SK-N-SH (cell line): ENCODE measurements at regions not wholly inside any gene's neighbourhood (a gene's known extent, or its start where the extent isn't known, plus 50 kb on each side); places are given as distances from the start of the nearest gene placed in this dataset.

Experiments used
- CTCF ChIA-PET: fragments of 300-600, 350-600 bp; formaldehyde crosslinking; extraction: SDS; loops from one replicate; lab custom pipeline; 2021; lab: Yijun Ruan, JAX
- POLR2A ChIA-PET: fragments of 350-600 bp; sonication (Branson Sonifier 250); formaldehyde crosslinking; extraction: SDS; loops from one replicate; lab custom pipeline; 2020; ENCODE audit warnings: antibody characterized with exemption, inconsistent platforms; lab: Yijun Ruan, JAX
- DNase-seq: peaks from one replicate; pipeline ENCODE4 v3.0.0; 2012
- H2AFZ ChIP-seq: fragments of 200-600 bp; sonication (generic); 2 replicates; pipeline ENCODE4 v1.8.1; 2016; ENCODE audit warnings: antibody characterized with exemption, mild to moderate bottlenecking, low read depth
- H3F3A ChIP-seq: fragments of 200-600 bp; sonication (generic); replicated peaks from 2 replicates; pipeline ENCODE3; 2016; ENCODE audit warnings: antibody characterized with exemption, mild to moderate bottlenecking; ENCODE audit not compliant: insufficient read depth
- H3K27ac ChIP-seq, 2 experiments: fragments of 200-500 bp in 1 of 2; fragments of 200-600 bp in 1 of 2; sonication (Bioruptor generic) in 1 of 2; sonication (generic), shearing (Covaris generic) in 1 of 2; 2 replicates each; pipeline versions ENCODE4 v1.5.1 to v1.6.1; 2014 to 2016; ENCODE audit warnings: low read depth in 2 of 2, inconsistent platforms in 1 of 2, low read length in 1 of 2, mild to moderate bottlenecking in 1 of 2, mixed read lengths in 1 of 2
- H3K27me3 ChIP-seq: fragments of 200-600 bp; sonication (generic), shearing (Covaris generic); 2 replicates; pipeline ENCODE4 v1.6.1; 2016; ENCODE audit warnings: mixed run types; ENCODE audit not compliant: insufficient read depth
- H3K36me3 ChIP-seq, 2 experiments: fragments of 200-500 bp in 1 of 2; fragments of 200-600 bp in 1 of 2; sonication (Bioruptor generic) in 1 of 2; sonication (generic) in 1 of 2; replicated peaks in 1 of 2; 2 replicates each; pipeline versions ENCODE3 to v1.5.1; 2014 to 2016; ENCODE audit warnings: low read length in 1 of 2, mild to moderate bottlenecking in 1 of 2; ENCODE audit not compliant: insufficient read depth in 2 of 2, control insufficient read depth in 1 of 2
- H3K4me1 ChIP-seq, 2 experiments: fragments of 200-500 bp in 1 of 2; fragments of 200-600 bp in 1 of 2; sonication (Bioruptor generic) in 1 of 2; sonication (generic), shearing (Covaris generic) in 1 of 2; 2 replicates each; pipeline versions ENCODE4 v1.5.1 to v1.6.1; 2014 to 2016; ENCODE audit warnings: low read depth in 1 of 2, low read length in 1 of 2, mixed run types in 1 of 2; ENCODE audit not compliant: insufficient read depth in 2 of 2, control insufficient read depth in 1 of 2
- H3K4me2 ChIP-seq: fragments of 200-600 bp; sonication (generic), shearing (Covaris generic); 2 replicates; pipeline ENCODE4 v1.6.1; 2017; ENCODE audit warnings: mixed run types
- H3K4me3 ChIP-seq, 2 experiments: fragments of 200-500 bp in 1 of 2; fragments of 200-600 bp in 1 of 2; sonication (Bioruptor generic) in 1 of 2; sonication (generic), shearing (Covaris generic) in 1 of 2; 2 replicates each; pipeline versions ENCODE4 v1.5.1 to v1.8.1; 2014 to 2016; ENCODE audit warnings: low read depth in 2 of 2, inconsistent platforms in 1 of 2, low read length in 1 of 2, mild to moderate bottlenecking in 1 of 2, mixed read lengths in 1 of 2, moderate library complexity in 1 of 2
- H3K79me2 ChIP-seq: fragments of 200-600 bp; sonication (generic); 2 replicates; pipeline ENCODE4 v1.8.1; 2017; ENCODE audit warnings: mild to moderate bottlenecking; ENCODE audit not compliant: insufficient read depth
- H3K9ac ChIP-seq: fragments of 200-600 bp; sonication (generic); 2 replicates; pipeline ENCODE4 v1.6.1; 2017; ENCODE audit warnings: mixed run types
- H3K9me2 ChIP-seq: fragments of 200-600 bp; sonication (generic); 2 replicates; pipeline ENCODE4 v1.6.1; 2017; ENCODE audit warnings: mixed run types
- H3K9me3 ChIP-seq: fragments of 200-600 bp; sonication (generic); 2 replicates; pipeline ENCODE4 v1.6.1; 2017; ENCODE audit warnings: mixed run types, mild to moderate bottlenecking, moderate library complexity
- H4K20me1 ChIP-seq: fragments of 200-600 bp; sonication (generic); 2 replicates; pipeline ENCODE4 v1.6.1; 2017; ENCODE audit warnings: mild to moderate bottlenecking, mixed run types; ENCODE audit not compliant: insufficient read depth
- CHD2 ChIP-seq: fragments of 150-350 bp; IDR thresholded peaks from 2 replicates; pipeline ENCODE4 v1.6.1; 2018; ENCODE audit warnings: low read length; ENCODE audit not compliant: partially characterized antibody
- EP300 ChIP-seq, 2 experiments: IDR thresholded peaks; 2 replicates each; pipeline versions ENCODE4 v1.4.0 to v1.6.1; 2012; ENCODE audit warnings: borderline replicate concordance in 1 of 2, low read depth in 1 of 2, low read length in 1 of 2
- EZH2phosphoT487 ChIP-seq: fragments of 200-600 bp; sonication (generic); IDR thresholded peaks from 2 replicates; pipeline ENCODE4 v1.6.1; 2017; ENCODE audit warnings: low read depth, mixed run types, mild to moderate bottlenecking, antibody characterized with exemption, moderate library complexity, borderline replicate concordance
- FOSL2 ChIP-seq: IDR thresholded peaks from 2 replicates; pipeline ENCODE4 v1.4.0; 2012; ENCODE audit warnings: low read depth, mild to moderate bottlenecking, moderate library complexity, borderline replicate concordance
- FOXM1 ChIP-seq: IDR thresholded peaks from 2 replicates; pipeline ENCODE4 v1.4.0; 2012; ENCODE audit warnings: low read depth, mild to moderate bottlenecking
- GATA2 ChIP-seq: sonication (generic); formaldehyde crosslinking; IDR thresholded peaks from 2 replicates; pipeline ENCODE4 v1.5.0; 2020; ENCODE audit warnings: mild to moderate bottlenecking, missing genetic modification reagents
- JUND ChIP-seq: IDR thresholded peaks from 2 replicates; pipeline ENCODE4 v1.4.0; 2012
- MEF2A ChIP-seq: IDR thresholded peaks from 2 replicates; pipeline ENCODE4 v1.4.0; 2012; ENCODE audit warnings: low read depth, borderline replicate concordance
- MXI1 ChIP-seq: IDR thresholded peaks from 2 replicates; pipeline ENCODE4 v1.6.1; 2012; ENCODE audit warnings: mild to moderate bottlenecking, low read depth, low read length, improper control_type of control experiment
- NRF1 ChIP-seq: IDR thresholded peaks from 2 replicates; pipeline ENCODE4 v1.6.1; 2012; ENCODE audit warnings: low read depth, mild to moderate bottlenecking, low read length
- RAD21 ChIP-seq: IDR thresholded peaks from 2 replicates; pipeline ENCODE4 v1.6.1; 2012; ENCODE audit warnings: mild to moderate bottlenecking, low read length
- RFX5 ChIP-seq: IDR thresholded peaks from 2 replicates; pipeline ENCODE4 v1.6.1; 2012; ENCODE audit warnings: mild to moderate bottlenecking, improper control_type of control experiment, low read length
- SMC3 ChIP-seq: IDR thresholded peaks from 2 replicates; pipeline ENCODE4 v1.6.1; 2012; ENCODE audit warnings: low read depth, low read length, improper control_type of control experiment
- TCF12 ChIP-seq: IDR thresholded peaks from 2 replicates; pipeline ENCODE4 v1.4.0; 2012
- WGBS: methylation state at CpG from one replicate; pipeline ENCODE4 v1.1.6; 2017; ENCODE audit warnings: low lambda C conversion rate; 5-methylcytosine and 5-hydroxymethylcytosine counted together
- TF ChIP-seq, protein P1 (sequence below): IDR thresholded peaks from 2 replicates; pipeline ENCODE4 v1.4.0; 2012; ENCODE audit warnings: low read depth, borderline replicate concordance
- TF ChIP-seq, protein P2 (sequence below): fragments of 150-350 bp; IDR thresholded peaks from 2 replicates; pipeline ENCODE4 v1.6.1; 2017; ENCODE audit warnings: antibody characterized with exemption, low read length, low read depth, borderline replicate concordance
- TF ChIP-seq, protein P3 (sequence below): fragments of 200-600 bp; sonication (generic); IDR thresholded peaks from 2 replicates; pipeline ENCODE4 v1.6.1; 2017; ENCODE audit warnings: antibody characterized with exemption, mild to moderate bottlenecking, moderate library complexity
- TF ChIP-seq, protein P4 (sequence below): IDR thresholded peaks from 2 replicates; pipeline ENCODE4 v1.4.0; 2012; ENCODE audit warnings: low read depth, borderline replicate concordance

DNA sequence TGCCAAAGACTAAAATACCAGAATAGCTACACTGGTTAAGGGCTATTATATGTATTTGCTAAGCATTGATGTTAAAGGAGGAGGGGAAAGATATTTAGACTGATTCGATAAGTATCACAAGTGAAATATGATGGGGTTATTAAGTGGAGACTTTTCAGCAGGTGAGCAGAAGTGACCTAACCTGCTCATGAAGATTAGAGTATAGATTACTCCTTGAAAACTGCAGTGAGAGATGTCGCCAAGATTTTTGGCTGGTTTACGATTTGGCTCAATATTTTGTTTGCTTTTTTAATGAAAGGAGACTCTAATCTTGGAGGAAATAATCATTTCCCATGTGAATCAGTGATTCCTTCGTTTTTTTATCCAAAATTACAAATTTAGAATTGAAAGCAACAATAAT, 1279.5 kb upstream of the TENM4 start:
- Histone ChIP-seq H3K36me3 (no peaks in the 10 kb centered on the region), H3K9me3 (no peaks in the 10 kb centered on the region), H3K9me2 (no peaks in the 10 kb centered on the region), H3K79me2 (no peaks in the 10 kb centered on the region), H4K20me1 (no peaks in the 10 kb centered on the region), H3K4me3 (no peak overlapping the region), H3F3A (no peaks in the 10 kb centered on the region), H3K4me1 (no peaks in the 10 kb centered on the region), H3K4me2 (no peak overlapping the region), H3K27me3 (no peaks in the 10 kb centered on the region), H3K27ac (no peak overlapping the region), H2AFZ (no peak overlapping the region), H3K9ac (no peak overlapping the region)
- CTCF ChIA-PET: no interaction called here
- POLR2A ChIA-PET: no interaction called here
- TF ChIP-seq RAD21: no peak
- TF ChIP-seq, protein P1, sequence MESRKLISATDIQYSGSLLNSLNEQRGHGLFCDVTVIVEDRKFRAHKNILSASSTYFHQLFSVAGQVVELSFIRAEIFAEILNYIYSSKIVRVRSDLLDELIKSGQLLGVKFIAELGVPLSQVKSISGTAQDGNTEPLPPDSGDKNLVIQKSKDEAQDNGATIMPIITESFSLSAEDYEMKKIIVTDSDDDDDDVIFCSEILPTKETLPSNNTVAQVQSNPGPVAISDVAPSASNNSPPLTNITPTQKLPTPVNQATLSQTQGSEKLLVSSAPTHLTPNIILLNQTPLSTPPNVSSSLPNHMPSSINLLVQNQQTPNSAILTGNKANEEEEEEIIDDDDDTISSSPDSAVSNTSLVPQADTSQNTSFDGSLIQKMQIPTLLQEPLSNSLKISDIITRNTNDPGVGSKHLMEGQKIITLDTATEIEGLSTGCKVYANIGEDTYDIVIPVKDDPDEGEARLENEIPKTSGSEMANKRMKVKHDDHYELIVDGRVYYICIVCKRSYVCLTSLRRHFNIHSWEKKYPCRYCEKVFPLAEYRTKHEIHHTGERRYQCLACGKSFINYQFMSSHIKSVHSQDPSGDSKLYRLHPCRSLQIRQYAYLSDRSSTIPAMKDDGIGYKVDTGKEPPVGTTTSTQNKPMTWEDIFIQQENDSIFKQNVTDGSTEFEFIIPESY: no peak
- no peak for TF ChIP-seq SMC3
- TF ChIP-seq, protein P2, sequence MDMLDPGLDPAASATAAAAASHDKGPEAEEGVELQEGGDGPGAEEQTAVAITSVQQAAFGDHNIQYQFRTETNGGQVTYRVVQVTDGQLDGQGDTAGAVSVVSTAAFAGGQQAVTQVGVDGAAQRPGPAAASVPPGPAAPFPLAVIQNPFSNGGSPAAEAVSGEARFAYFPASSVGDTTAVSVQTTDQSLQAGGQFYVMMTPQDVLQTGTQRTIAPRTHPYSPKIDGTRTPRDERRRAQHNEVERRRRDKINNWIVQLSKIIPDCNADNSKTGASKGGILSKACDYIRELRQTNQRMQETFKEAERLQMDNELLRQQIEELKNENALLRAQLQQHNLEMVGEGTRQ: no peak
- no peak for TF ChIP-seq EZH2phosphoT487
- TF ChIP-seq NRF1: no peak
- DNase-seq: no peak
- WGBS: 35% methylated on average over 4 of the region's 4 CpGs

DNA sequence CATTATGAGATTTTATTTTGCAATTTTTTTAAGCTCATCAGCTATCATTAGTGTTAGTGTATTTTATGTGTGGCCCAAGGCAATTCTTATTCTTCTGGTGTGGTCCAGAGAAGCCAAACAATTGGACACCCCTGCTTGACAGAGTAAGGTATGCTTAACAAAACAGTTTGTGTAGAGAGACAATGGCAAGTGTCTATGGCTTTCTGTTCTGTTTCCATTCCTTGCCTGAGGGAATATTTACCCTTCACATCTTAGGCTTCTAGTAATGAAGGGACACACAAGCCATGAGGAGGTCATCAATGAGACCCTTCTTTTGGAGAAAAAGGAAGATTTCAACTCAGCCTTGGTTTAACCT, 1278.4 kb upstream of the TENM4 start:
- TF ChIP-seq EP300 (IDR thresholded peaks at IDR 0.05; ENCODE audit: borderline replicate concordance in 1 of 2, low read depth in 1 of 2, low read length in 1 of 2) (no peak), CHD2 (no peak), RFX5 (no peak), GATA2 (CRISPR knock-in tag) (no peak), MEF2A (no peak), MXI1 (no peak), FOSL2 (no peak), TCF12 (no peak), FOXM1 (no peak), NRF1 (no peak), JUND (no peak)
- TF ChIP-seq, protein P3, sequence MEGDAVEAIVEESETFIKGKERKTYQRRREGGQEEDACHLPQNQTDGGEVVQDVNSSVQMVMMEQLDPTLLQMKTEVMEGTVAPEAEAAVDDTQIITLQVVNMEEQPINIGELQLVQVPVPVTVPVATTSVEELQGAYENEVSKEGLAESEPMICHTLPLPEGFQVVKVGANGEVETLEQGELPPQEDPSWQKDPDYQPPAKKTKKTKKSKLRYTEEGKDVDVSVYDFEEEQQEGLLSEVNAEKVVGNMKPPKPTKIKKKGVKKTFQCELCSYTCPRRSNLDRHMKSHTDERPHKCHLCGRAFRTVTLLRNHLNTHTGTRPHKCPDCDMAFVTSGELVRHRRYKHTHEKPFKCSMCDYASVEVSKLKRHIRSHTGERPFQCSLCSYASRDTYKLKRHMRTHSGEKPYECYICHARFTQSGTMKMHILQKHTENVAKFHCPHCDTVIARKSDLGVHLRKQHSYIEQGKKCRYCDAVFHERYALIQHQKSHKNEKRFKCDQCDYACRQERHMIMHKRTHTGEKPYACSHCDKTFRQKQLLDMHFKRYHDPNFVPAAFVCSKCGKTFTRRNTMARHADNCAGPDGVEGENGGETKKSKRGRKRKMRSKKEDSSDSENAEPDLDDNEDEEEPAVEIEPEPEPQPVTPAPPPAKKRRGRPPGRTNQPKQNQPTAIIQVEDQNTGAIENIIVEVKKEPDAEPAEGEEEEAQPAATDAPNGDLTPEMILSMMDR: no peak
- TF ChIP-seq, protein P4, sequence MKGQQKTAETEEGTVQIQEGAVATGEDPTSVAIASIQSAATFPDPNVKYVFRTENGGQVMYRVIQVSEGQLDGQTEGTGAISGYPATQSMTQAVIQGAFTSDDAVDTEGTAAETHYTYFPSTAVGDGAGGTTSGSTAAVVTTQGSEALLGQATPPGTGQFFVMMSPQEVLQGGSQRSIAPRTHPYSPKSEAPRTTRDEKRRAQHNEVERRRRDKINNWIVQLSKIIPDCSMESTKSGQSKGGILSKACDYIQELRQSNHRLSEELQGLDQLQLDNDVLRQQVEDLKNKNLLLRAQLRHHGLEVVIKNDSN: no peak
- TF ChIP-seq, protein P2: no peak
- TF ChIP-seq, all 33 proteins: peak for 0
- no peak for DNase-seq
- H3K4me1 ChIP-seq: no peaks in the 10 kb centered on the region
- H3K9me3 ChIP-seq: no peaks in the 10 kb centered on the region
- no peak overlapping the region for H3K9ac ChIP-seq
- ChIA-PET POLR2A (no interaction called here), CTCF (no interaction called here)
- H3F3A ChIP-seq: no peaks in the 10 kb centered on the region
- H2AFZ ChIP-seq: no peak overlapping the region
- no peaks in the 10 kb centered on the region for H3K27me3 ChIP-seq
- H3K36me3 ChIP-seq: no peaks in the 10 kb centered on the region
- no peaks in the 10 kb centered on the region for H4K20me1 ChIP-seq
- H3K4me3 ChIP-seq: no peak overlapping the region
- no peak overlapping the region for H3K27ac ChIP-seq
- no peaks in the 10 kb centered on the region for H3K9me2 ChIP-seq
- no peak overlapping the region for H3K4me2 ChIP-seq
- H3K79me2 ChIP-seq: no peaks in the 10 kb centered on the region
